Spleen (tissue), 7 donors: ENCODE measurements at regions not wholly inside any gene's neighbourhood (a gene's known extent, or its start where the extent isn't known, plus 50 kb on each side); places are given as distances from the start of the nearest gene placed in this dataset.

Source experiments
- CTCF ChIP-seq, 11 experiments: fragments of 200-600 bp in 7 of 11; fragments of 450-650 bp in 4 of 11; sonication (generic) in 4 of 11; IDR thresholded peaks in 8 of 11; conservative IDR thresholded peaks in 3 of 11; 1 replicate in 7 of 11; 2 replicates in 4 of 11; pipeline versions ENCODE4 v1.4.0 to v1.8.0; 2016 to 2021; ENCODE audit warnings: antibody characterized with exemption in 11 of 11, inconsistent platforms in 4 of 11, mild to moderate bottlenecking in 1 of 11
- POLR2A ChIP-seq, 3 donors: fragments of 450-650 bp; IDR thresholded peaks; one replicate each; pipeline ENCODE4 v1.5.1; 2017; ENCODE audit warnings: antibody characterized with exemption in 3 of 3, mild to moderate bottlenecking in 1 of 3
- donor health status: DM: no; HTN: no; CAD: no; lungs with moderate emphysema.
- donor health status: DM: no; HTN: no; CAD: no.
- donor health status: DM: no; HTN: no; CAD: no.

GRCh38 chr6:169370054-169370453 lies 116.4 kb upstream of the THBS2 start:
- TF ChIP-seq POLR2A (IDR thresholded peaks at IDR 0.05) (no peak), CTCF (IDR thresholded peaks at IDR 0.05 in 8 of 11, conservative IDR thresholded peaks at IDR 0.05 in 3 of 11) (no peak)
